SKM-1 treated with dmso at 0.1 percent for 144 hours (cell line): ENCODE measurements at regions not wholly inside any gene's neighbourhood (a gene's known extent, or its start where the extent isn't known, plus 50 kb on each side); places are given as distances from the start of the nearest gene placed in this dataset.

Experiments used
- DNase-seq: peaks from one replicate; lab custom pipeline; 2025; ENCODE audit not compliant: unreplicated experiment; lab: John Stamatoyannopoulos, UW

GRCh38 chr4:14742054-14742453 is 260.2 kb upstream of the CPEB2 start:
- DNase-seq: no peak

GRCh38 chr4:14743172-14743571 is 259.1 kb upstream of the CPEB2 start:
- DNase-seq: no peak

GRCh38 chr4:14743601-14744000 is 258.7 kb upstream of the CPEB2 start:
- DNase-seq: no peak

- DNase-seq: no peak
Measured at GRCh38 chr4:14744346-14744745, 257.9 kb upstream of the CPEB2 start.

- DNase-seq: no peak
Measured at GRCh38 chr4:14749910-14750309, 252.4 kb upstream of the CPEB2 start.

GRCh38 chr4:14752341-14753046 is 249.8 kb upstream of the CPEB2 start:
- DNase-seq: no peak

- peak; percentile 15 for DNase-seq
Measured at GRCh38 chr4:14767142-14767541, 235.1 kb upstream of the CPEB2 start.

GRCh38 chr4:14768449-14768848 is 233.8 kb upstream of the CPEB2 start:
- DNase-seq: no peak

- DNase-seq: no peak
Measured at GRCh38 chr4:14769993-14770392, 232.3 kb upstream of the CPEB2 start.

GRCh38 chr4:14771094-14771493 is 231.2 kb upstream of the CPEB2 start:
- DNase-seq: no peak

GRCh38 chr4:14771504-14772175 is 230.6 kb upstream of the CPEB2 start:
- no peak for DNase-seq

- no peak for DNase-seq
Measured at GRCh38 chr4:14772388-14772787, 229.9 kb upstream of the CPEB2 start.

GRCh38 chr4:14783011-14783877 is 219.0 kb upstream of the CPEB2 start:
- DNase-seq: no peak

GRCh38 chr4:14787221-14787620 is 215.1 kb upstream of the CPEB2 start:
- DNase-seq: no peak

- DNase-seq: peak; percentile 26
Measured at GRCh38 chr4:14787894-14788293, 214.4 kb upstream of the CPEB2 start.

- no peak for DNase-seq
Measured at GRCh38 chr4:14790494-14790893, 211.8 kb upstream of the CPEB2 start.

- DNase-seq: no peak
Measured at GRCh38 chr4:14792702-14793227, 209.5 kb upstream of the CPEB2 start.

GRCh38 chr4:14800977-14801376 is 201.3 kb upstream of the CPEB2 start:
- DNase-seq: no peak

GRCh38 chr4:14802596-14802995 is 199.7 kb upstream of the CPEB2 start:
- no peak for DNase-seq

- DNase-seq: no peak
Measured at GRCh38 chr4:14807856-14808255, 194.4 kb upstream of the CPEB2 start.

- DNase-seq: no peak
Measured at GRCh38 chr4:14809203-14809602, 193.1 kb upstream of the CPEB2 start.

GRCh38 chr4:14810121-14810520 is 192.2 kb upstream of the CPEB2 start:
- DNase-seq: no peak
